SU-DHL-6 (cell line): ENCODE measurements at regions not wholly inside any gene's neighbourhood (a gene's known extent, or its start where the extent isn't known, plus 50 kb on each side); places are given as distances from the start of the nearest gene placed in this dataset.

ENCODE experiments used
- H2AFZ ChIP-seq: fragments of 200-600 bp; sonication (generic); 2 replicates; pipeline ENCODE4 v1.6.1; 2014; ENCODE audit warnings: low read depth, mild to moderate bottlenecking, moderate library complexity, mixed read lengths, antibody characterized with exemption, low read length; ENCODE audit not compliant: severe bottlenecking
- H3F3A ChIP-seq: fragments of 200-600 bp; shearing (Covaris generic); 2 replicates; pipeline ENCODE4 v1.6.0; 2016; ENCODE audit warnings: antibody characterized with exemption, mild to moderate bottlenecking; ENCODE audit not compliant: insufficient read depth
- H3K27ac ChIP-seq: fragments of 200-600 bp; sonication (generic); 2 replicates; pipeline ENCODE4 v1.5.1; 2016; ENCODE audit warnings: low read depth, mild to moderate bottlenecking, low read length, moderate library complexity, mixed read lengths
- H3K27me3 ChIP-seq: fragments of 200-600 bp; sonication (generic), shearing (Covaris generic); 2 replicates; pipeline ENCODE4 v1.6.0; 2014; ENCODE audit warnings: mild to moderate bottlenecking, low read length
- H3K36me3 ChIP-seq: fragments of 200-600 bp; sonication (generic); 2 replicates; pipeline ENCODE4 v1.6.1; 2014; ENCODE audit warnings: mild to moderate bottlenecking, low read length, mixed read lengths
- H3K4me2 ChIP-seq: fragments of 300-600, 200-600 bp; shearing (Covaris generic), sonication (generic); 2 replicates; pipeline ENCODE4 v1.6.0; 2014; ENCODE audit warnings: low read length, low read depth, mild to moderate bottlenecking; ENCODE audit not compliant: poor library complexity, severe bottlenecking
- H3K4me3 ChIP-seq: fragments of 200-600 bp; sonication (generic); 2 replicates; pipeline ENCODE4 v1.5.1; 2014; ENCODE audit warnings: antibody characterized with exemption, low read length, mild to moderate bottlenecking, mixed read lengths; ENCODE audit not compliant: insufficient read depth, poor library complexity, severe bottlenecking
- H3K79me2 ChIP-seq: fragments of 200-600 bp; sonication (generic); 2 replicates; pipeline ENCODE4 v1.6.1; 2014; ENCODE audit warnings: mild to moderate bottlenecking, low read length, moderate library complexity; ENCODE audit not compliant: insufficient read depth
- H3K9ac ChIP-seq: fragments of 200-600 bp; sonication (generic); 2 replicates; pipeline ENCODE4 v1.7.0; 2014; ENCODE audit warnings: mild to moderate bottlenecking, low read length
- H3K9me2 ChIP-seq: fragments of 200-600 bp; sonication (generic); replicated peaks from 2 replicates; pipeline ENCODE4 v1.6.1; 2014; ENCODE audit warnings: low read length; ENCODE audit not compliant: insufficient read depth
- H3K9me3 ChIP-seq: fragments of 200-600 bp; sonication (generic); 2 replicates; pipeline ENCODE4 v1.6.1; 2014; ENCODE audit warnings: low read length, mixed read lengths; ENCODE audit not compliant: insufficient read depth
- H4K20me1 ChIP-seq: fragments of 200-600 bp; sonication (generic); 2 replicates; pipeline ENCODE4 v1.6.1; 2014; ENCODE audit warnings: low read depth, mild to moderate bottlenecking, antibody characterized with exemption, low read length, moderate library complexity, mixed read lengths
- CTCF ChIP-seq: fragments of 200-600 bp; sonication (generic); IDR thresholded peaks from one replicate; pipeline ENCODE4 v1.5.1; 2017; ENCODE audit warnings: antibody characterized with exemption, mild to moderate bottlenecking, low read length, moderate library complexity; ENCODE audit not compliant: insufficient read depth, poor library complexity, severe bottlenecking
- EZH2phosphoT487 ChIP-seq: fragments of 200-600 bp; sonication (generic), shearing (Covaris generic); conservative IDR thresholded peaks from 2 replicates; pipeline ENCODE4 v1.6.1; 2018; ENCODE audit warnings: mild to moderate bottlenecking, antibody characterized with exemption, low read length, moderate library complexity, mixed read lengths

GRCh38 chr2:237262838-237263771 is 150.9 kb downstream of the COL6A3 start:
- TF ChIP-seq EZH2phosphoT487 (no peak), CTCF (no peak)
- H3K9me3 ChIP-seq = no peaks in the 10 kb centered on the region
- no peaks in the 10 kb centered on the region for H4K20me1 ChIP-seq
- no peaks in the 10 kb centered on the region for H3K9me2 ChIP-seq
- H3K36me3 ChIP-seq = no peaks in the 10 kb centered on the region
- no peak overlapping the region for H3K27ac ChIP-seq
- H3K4me3 ChIP-seq = no peak overlapping the region
- no peak overlapping the region for H2AFZ ChIP-seq
- no peaks in the 10 kb centered on the region for H3F3A ChIP-seq
- no peak overlapping the region for H3K4me2 ChIP-seq
- no peaks in the 10 kb centered on the region for H3K79me2 ChIP-seq
- H3K9ac ChIP-seq = no peak overlapping the region
- H3K27me3 ChIP-seq = no peaks in the 10 kb centered on the region

- Histone ChIP-seq H3K27me3 (no peaks in the 10 kb centered on the region), H3K9me2 (no peaks in the 10 kb centered on the region), H3K9ac (no peak overlapping the region), H3K9me3 (no peaks in the 10 kb centered on the region), H3K4me3 (no peak overlapping the region), H3K36me3 (no peaks in the 10 kb centered on the region), H3K4me2 (no peak overlapping the region), H3K79me2 (no peaks in the 10 kb centered on the region), H4K20me1 (no peaks in the 10 kb centered on the region), H3F3A (no peaks in the 10 kb centered on the region), H3K27ac (no peak overlapping the region), H2AFZ (no peak overlapping the region)
- TF ChIP-seq CTCF = no peak
- TF ChIP-seq EZH2phosphoT487 = no peak
Observed at GRCh38 chr2:237264480-237265219, 149.3 kb downstream of the COL6A3 start.

DNA sequence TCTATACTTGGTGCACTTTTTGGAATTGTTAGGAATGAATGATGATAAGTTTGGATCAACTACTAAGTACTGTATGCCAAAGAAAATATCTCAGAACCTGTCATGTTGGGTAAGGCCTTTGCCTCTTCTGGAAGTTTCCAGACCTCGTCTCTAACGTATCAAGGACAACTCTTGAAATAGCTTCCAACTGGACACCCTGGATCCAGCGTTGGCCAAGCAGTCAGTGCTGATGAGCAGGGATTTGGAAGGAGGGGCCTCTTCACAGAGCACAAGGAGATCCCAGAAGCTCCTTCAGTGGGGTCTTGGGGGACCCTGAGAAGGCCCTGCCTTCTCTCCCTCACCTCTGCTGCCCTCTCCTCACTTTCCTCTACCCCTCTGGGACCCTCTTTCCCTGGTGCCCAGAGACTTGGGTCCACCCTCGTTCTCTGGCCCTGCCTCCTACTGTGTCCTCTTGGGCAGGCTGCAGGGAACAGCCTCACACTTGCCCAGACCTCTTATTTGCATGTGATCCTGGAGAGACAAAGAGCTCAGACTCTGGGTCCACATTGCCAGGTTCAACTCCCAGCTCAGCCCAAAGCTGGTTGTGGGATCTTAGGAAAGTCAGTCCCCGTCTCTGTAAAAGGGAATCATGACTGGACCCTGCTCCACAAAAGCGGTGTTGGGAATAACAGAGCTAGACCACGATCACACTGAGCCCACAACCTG is 145.8 kb downstream of the COL6A3 start:
- H4K20me1 ChIP-seq = no peaks in the 10 kb centered on the region

More for the DNA sequence above, 145.8 kb downstream of the COL6A3 start:
- H3K9me3 ChIP-seq = no peaks in the 10 kb centered on the region
- H3F3A ChIP-seq = no peaks in the 10 kb centered on the region
- no peaks in the 10 kb centered on the region for H3K9me2 ChIP-seq
- H3K9ac ChIP-seq = no peak overlapping the region
- H3K27ac ChIP-seq = no peak overlapping the region
- H3K4me3 ChIP-seq = no peak overlapping the region
- no peaks in the 10 kb centered on the region for H3K79me2 ChIP-seq
- H3K36me3 ChIP-seq = no peaks in the 10 kb centered on the region
- H2AFZ ChIP-seq = no peak overlapping the region
- no peak overlapping the region for H3K4me2 ChIP-seq
- no peaks in the 10 kb centered on the region for H3K27me3 ChIP-seq
- TF ChIP-seq CTCF = no peak
- no peak for TF ChIP-seq EZH2phosphoT487
